ENCODE measurements at regions not wholly inside any gene's neighbourhood (a gene's known extent, or its start where the extent isn't known, plus 50 kb on each side); places are given as distances from the start of the nearest gene placed in this dataset.

DNA sequence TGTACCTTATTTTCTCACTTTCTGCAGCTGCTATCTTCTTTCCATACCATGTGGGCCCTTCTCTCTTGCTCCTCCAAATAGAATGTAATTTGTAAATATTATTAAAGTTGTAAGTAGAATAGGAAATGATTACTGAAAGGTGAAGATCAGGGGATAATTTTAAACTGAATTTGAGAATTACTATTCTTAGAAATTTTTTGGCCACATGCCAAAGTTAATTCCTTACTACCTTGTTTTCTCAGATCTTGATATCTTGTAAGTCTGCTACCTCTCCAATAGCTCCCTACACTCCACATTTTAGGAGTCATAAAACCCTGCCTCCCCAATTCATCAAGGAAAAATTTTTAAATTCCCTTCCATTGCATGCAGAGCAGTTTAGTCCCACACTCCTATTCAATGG, 442.7 kb downstream of the SATB2 start:
- no peak for TF ChIP-seq EZH2phosphoT487 (IDR thresholded peaks at IDR 0.05; ENCODE audit: borderline replicate concordance, low read length)
- TF ChIP-seq, protein P1, sequence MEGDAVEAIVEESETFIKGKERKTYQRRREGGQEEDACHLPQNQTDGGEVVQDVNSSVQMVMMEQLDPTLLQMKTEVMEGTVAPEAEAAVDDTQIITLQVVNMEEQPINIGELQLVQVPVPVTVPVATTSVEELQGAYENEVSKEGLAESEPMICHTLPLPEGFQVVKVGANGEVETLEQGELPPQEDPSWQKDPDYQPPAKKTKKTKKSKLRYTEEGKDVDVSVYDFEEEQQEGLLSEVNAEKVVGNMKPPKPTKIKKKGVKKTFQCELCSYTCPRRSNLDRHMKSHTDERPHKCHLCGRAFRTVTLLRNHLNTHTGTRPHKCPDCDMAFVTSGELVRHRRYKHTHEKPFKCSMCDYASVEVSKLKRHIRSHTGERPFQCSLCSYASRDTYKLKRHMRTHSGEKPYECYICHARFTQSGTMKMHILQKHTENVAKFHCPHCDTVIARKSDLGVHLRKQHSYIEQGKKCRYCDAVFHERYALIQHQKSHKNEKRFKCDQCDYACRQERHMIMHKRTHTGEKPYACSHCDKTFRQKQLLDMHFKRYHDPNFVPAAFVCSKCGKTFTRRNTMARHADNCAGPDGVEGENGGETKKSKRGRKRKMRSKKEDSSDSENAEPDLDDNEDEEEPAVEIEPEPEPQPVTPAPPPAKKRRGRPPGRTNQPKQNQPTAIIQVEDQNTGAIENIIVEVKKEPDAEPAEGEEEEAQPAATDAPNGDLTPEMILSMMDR (conservative IDR thresholded peaks at IDR 0.05; ENCODE audit: low read depth, low read length) = no peak
- no peak for TF ChIP-seq EZH2 (IDR thresholded peaks at IDR 0.05; ENCODE audit: low read length, unreplicated experiment)

All from PC-3 (cell line).